NCI-H146 treated with DMSO at 0.1 percent for 48 hours (cell line): ENCODE measurements at regions not wholly inside any gene's neighbourhood (a gene's known extent, or its start where the extent isn't known, plus 50 kb on each side); places are given as distances from the start of the nearest gene placed in this dataset.
A peak's percentile ranks its signal among the peaks of the same experiment; 100 is the strongest.

Experiments
- DNase-seq: peaks from one replicate; lab custom pipeline; 2025; ENCODE audit not compliant: unreplicated experiment; lab: John Stamatoyannopoulos, UW

DNA sequence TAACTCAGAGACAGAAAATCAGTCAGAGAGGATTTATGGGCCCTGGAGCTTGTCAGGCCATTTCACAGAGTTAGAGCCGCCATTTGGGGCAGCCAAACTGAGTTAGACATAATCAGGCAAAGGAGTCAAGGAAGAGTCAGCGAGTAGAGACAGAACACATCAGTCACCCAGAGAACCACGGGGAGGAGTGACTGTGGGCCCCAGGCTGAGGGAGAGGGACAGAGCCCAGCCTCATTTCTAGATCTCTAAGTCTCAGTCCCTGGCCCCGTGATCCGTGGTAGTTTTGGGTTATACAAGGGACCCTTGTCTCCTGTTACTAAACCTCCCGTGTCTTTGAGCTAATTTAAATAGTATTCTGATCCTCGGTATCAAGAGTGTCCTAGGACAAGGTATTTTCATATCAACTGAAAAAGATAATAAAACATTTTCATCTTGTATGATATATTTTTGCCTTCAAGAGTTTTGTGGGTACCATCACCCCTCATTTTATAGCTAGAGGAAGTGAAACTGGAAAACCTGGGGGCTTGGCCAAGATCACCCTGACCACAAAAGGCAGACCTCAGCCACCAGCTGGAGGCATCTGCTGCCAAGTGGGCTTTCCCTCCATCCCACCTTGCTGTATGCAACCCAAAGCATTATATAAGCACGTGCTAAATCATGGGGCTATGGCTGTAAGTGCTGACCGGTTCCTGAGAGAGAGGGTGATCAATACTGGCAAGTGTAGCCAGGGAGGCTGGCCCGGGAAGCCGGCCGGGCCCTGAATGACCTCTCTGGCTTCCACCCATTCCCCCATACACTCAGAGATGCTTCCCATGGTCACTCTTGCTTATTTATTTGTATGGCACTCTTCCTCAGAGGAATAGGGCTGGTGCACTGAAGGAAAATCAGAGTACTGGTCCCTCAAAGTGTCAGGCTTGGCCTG is 204.1 kb downstream of the BCOR start:
- DNase-seq = no peak

- DNase-seq = no peak
Measured at GRCh38 chrX:39894683-39895082, 203.1 kb downstream of the BCOR start.

- peak; percentile 40 for DNase-seq
Measured at GRCh38 chrX:39895218-39896110, 202.3 kb downstream of the BCOR start.

DNA sequence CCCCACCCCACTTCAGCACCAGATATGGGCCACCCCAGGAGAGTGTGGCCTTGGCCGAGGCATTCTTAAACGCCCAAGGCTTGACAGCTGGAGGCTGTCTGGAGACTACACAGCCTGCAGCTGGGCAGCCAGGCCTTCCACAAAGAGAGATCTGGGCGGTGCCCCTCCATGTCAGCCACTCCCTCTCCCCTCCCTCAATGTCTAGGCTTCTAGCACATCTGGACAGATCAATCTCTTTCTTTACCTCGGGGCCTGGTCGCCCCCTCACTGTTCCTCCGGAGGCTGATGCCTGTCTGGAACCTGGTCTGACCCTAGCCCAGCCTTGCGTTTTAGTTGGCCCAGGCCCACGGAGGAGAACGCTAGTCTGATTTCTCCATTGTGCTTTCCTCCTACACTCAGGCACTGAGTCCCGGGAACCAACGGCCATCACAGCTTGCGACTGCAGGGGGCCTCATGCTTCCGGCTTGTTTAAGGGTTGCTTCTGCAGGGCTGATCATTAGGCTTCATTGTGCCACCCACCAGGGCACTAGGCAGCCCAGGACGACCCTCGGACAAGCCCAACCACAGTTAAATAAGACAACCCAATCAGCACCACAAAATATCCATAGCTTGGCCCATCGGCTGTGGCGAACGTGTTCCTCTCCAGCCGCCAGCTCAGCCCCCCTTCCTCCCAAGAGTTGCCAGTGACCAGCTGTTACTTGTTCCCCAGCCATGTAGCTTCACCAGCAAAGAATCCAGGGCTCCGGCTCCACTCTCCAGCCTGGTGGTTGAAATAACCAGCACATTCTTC is 200.6 kb downstream of the BCOR start:
- DNase-seq = no peak

- no peak for DNase-seq
Measured at GRCh38 chrX:39897741-39898097, 200.0 kb downstream of the BCOR start.

- peak; percentile 33 for DNase-seq
Measured at GRCh38 chrX:39898147-39898546, 199.6 kb downstream of the BCOR start.

GRCh38 chrX:39899059-39899458 is 198.7 kb downstream of the BCOR start:
- no peak for DNase-seq

DNA sequence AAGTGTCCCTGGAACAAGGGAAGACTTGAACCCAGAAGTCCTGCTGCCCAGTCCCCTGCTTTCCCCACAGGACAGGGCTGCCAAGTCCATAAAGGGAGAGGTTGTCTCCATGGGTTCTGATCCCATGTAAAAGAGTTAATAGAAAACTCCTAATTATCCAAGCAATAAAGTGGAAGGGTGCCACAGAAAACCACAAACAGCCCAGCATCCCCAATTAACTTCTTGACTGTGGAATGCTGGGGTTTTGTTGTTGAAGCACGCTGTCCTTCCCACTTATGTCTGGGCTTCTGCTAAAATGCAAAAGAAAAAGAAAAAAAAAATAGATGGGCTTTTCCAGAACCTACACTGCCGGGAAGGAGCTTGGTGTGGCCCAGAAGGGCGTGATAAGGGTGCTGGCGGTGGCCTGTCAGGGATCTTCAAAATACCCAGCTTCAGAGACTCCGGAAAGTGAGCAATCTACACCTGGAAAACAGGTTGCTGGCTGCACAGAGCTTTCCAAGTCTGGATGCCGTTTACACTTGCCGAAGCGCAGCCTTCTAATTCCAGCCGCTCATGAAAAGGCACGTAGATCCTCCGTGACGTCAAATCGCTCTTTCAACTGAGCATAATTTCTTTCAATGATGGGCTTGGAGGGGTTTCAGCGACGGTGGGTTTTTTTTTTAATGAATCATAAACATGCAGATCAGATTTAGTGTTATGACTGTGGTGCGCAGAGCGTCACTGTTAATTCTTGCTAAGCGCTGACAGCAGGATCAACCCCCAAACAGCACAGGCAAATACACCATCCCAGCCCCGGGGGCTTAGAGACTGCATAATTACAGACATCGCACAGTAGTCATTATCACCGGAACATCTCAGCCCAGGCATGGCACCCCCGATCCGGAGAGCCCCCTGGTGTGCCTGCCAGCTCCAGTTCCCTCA is 197.6 kb downstream of the BCOR start:
- DNase-seq = peak; percentile 32

- peak; percentile 31 for DNase-seq
Measured at GRCh38 chrX:39900777-39901170, 197.0 kb downstream of the BCOR start.

GRCh38 chrX:39903343-39903742 is 194.4 kb downstream of the BCOR start:
- DNase-seq = no peak

GRCh38 chrX:39903937-39904336 is 193.8 kb downstream of the BCOR start:
- DNase-seq = no peak

DNA sequence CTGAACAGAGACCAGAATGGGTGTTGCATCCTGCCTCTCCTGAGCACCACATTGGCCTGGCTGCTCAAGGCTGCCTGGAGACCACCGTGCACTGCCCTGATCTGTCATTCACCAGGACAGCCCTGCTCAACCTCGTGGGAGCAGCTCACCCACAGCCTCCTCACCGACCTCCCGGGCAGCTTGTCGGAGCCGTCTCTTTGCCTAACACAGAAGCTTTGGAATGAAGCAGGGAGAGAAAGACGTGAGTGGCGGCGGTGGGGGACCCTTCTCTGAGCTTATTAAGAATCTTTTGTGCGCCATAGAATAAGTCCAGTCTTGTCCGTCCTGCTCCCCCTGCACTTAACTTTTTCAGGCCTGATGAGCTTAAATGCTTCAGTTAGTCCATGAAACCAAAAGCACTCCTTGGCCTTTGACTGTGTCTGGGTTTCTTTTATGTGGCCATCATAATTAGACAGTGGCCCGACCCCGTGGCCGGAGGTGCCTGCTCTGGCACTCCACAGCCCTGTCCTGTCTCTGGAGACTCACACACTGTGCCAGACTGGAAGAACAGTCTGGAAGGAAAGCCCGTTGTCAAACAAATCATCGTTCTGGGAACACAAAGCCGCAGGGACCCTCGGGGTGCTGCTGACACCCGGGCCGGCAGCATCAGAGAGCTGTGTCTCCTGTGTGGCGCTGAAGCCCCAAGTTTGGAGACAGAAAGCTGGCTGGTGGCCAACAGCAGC is 192.8 kb downstream of the BCOR start:
- no peak for DNase-seq

- DNase-seq = peak; percentile 23
Measured at GRCh38 chrX:39905538-39905891, 192.2 kb downstream of the BCOR start.

DNA sequence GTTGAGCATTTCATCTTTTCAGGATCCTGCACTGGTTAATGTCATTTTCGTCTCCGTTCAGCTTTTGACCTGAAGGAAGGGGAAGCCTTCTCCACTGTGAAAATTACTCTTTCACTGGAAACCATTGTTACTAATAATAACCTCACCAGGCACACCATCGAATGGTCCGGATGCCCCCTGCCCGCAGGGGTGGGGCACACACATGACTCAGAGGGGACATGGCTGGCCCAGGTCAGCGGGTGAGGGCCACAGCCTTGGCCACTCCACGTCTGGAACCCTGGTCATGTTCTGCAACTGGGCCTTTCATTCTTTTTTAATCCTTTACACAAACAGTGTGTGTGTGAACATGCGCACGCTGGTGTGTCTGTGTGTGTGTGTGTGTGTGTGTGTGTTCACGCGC is 191.8 kb downstream of the BCOR start:
- no peak for DNase-seq

GRCh38 chrX:39907964-39908661 is 189.6 kb downstream of the BCOR start:
- DNase-seq = no peak

DNA sequence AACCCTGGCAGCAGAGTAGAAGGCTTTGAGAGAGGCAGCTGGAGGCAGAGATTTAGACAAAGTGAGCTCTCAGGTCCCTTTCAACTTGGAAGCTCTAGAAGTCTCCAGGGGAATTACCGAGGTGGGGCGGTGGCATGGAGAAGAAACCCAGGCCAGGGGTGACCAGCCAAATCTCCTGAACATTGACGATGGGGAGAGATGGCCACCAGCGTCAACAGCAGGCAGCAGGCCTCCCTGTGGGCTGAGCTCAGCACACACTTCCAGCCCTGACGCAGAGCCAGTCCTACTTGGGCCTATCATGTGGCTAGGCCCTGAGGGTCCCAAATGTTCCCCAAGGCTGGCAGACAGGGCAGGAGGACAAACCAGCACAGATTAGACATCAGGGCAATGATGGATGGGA is 187.8 kb downstream of the BCOR start:
- DNase-seq = no peak

GRCh38 chrX:39910651-39911050 is 187.1 kb downstream of the BCOR start:
- no peak for DNase-seq

DNA sequence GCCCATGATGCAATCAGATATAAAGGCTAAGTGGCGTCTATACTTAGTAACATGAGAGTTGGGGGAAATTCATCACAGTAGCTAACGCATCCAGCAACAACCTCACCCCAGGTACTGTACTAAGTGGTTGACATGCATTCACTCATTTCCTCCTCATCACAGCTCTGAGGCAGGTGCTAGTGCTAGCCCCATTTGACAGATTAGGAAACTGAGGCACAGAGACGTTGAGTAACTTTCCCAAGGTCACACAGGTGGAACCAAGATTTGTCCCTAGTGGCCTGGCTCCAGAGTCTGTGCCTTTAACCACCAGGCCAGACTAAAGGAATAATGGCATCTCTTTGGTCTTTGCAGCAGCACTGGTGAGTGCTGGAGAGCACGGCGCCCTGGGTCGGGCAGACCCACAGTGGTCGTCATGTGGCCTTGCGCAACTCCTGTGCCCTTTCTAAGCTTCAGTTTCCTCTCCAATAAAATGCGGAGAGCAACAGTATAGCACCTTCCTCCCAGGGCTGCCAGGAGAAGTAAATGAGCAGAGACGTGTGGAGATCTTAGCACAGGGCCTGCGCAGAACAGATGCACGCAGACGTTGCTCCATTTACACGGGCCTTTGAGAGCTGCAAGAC is 186.4 kb downstream of the BCOR start:
- no peak for DNase-seq

DNA sequence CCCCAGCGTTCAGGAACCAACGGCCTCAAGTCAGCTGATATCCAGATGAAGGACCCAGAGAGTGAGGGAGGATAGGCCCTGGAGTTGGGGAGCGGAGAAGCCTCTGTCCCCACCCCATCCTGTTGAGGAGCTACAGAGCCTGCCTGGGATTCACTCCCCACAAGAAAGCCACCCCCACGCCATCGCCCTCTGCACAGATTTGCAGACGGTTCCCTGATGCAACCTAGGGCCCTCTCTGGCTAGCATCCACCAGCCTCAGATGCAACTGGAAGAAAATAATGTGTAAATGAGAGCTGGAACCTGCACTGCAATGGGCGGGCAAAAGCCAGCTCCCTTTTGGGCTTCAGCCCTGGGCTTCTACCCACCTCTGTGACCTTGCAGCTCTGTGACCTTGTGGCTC is 185.6 kb downstream of the BCOR start:
- no peak for DNase-seq
